SK-N-SH (cell line): ENCODE measurements at regions not wholly inside any gene's neighbourhood (a gene's known extent, or its start where the extent isn't known, plus 50 kb on each side); places are given as distances from the start of the nearest gene placed in this dataset.

Experiments
- CTCF ChIA-PET: fragments of 300-600, 350-600 bp; formaldehyde crosslinking; extraction: SDS; loops from one replicate; lab custom pipeline; 2021; lab: Yijun Ruan, JAX
- POLR2A ChIA-PET: fragments of 350-600 bp; sonication (Branson Sonifier 250); formaldehyde crosslinking; extraction: SDS; loops from one replicate; lab custom pipeline; 2020; ENCODE audit warnings: antibody characterized with exemption, inconsistent platforms; lab: Yijun Ruan, JAX
- DNase-seq: peaks from one replicate; pipeline ENCODE4 v3.0.0; 2012
- H2AFZ ChIP-seq: fragments of 200-600 bp; sonication (generic); 2 replicates; pipeline ENCODE4 v1.8.1; 2016; ENCODE audit warnings: antibody characterized with exemption, mild to moderate bottlenecking, low read depth
- H3F3A ChIP-seq: fragments of 200-600 bp; sonication (generic); replicated peaks from 2 replicates; pipeline ENCODE3; 2016; ENCODE audit warnings: antibody characterized with exemption, mild to moderate bottlenecking; ENCODE audit not compliant: insufficient read depth
- H3K27ac ChIP-seq, 2 experiments: fragments of 200-500 bp in 1 of 2; fragments of 200-600 bp in 1 of 2; sonication (Bioruptor generic) in 1 of 2; sonication (generic), shearing (Covaris generic) in 1 of 2; 2 replicates each; pipeline versions ENCODE4 v1.5.1 to v1.6.1; 2014 to 2016; ENCODE audit warnings: low read depth in 2 of 2, inconsistent platforms in 1 of 2, low read length in 1 of 2, mild to moderate bottlenecking in 1 of 2, mixed read lengths in 1 of 2
- H3K27me3 ChIP-seq: fragments of 200-600 bp; sonication (generic), shearing (Covaris generic); 2 replicates; pipeline ENCODE4 v1.6.1; 2016; ENCODE audit warnings: mixed run types; ENCODE audit not compliant: insufficient read depth
- H3K36me3 ChIP-seq, 2 experiments: fragments of 200-500 bp in 1 of 2; fragments of 200-600 bp in 1 of 2; sonication (Bioruptor generic) in 1 of 2; sonication (generic) in 1 of 2; replicated peaks in 1 of 2; 2 replicates each; pipeline versions ENCODE3 to v1.5.1; 2014 to 2016; ENCODE audit warnings: low read length in 1 of 2, mild to moderate bottlenecking in 1 of 2; ENCODE audit not compliant: insufficient read depth in 2 of 2, control insufficient read depth in 1 of 2
- H3K4me1 ChIP-seq, 2 experiments: fragments of 200-500 bp in 1 of 2; fragments of 200-600 bp in 1 of 2; sonication (Bioruptor generic) in 1 of 2; sonication (generic), shearing (Covaris generic) in 1 of 2; 2 replicates each; pipeline versions ENCODE4 v1.5.1 to v1.6.1; 2014 to 2016; ENCODE audit warnings: low read depth in 1 of 2, low read length in 1 of 2, mixed run types in 1 of 2; ENCODE audit not compliant: insufficient read depth in 2 of 2, control insufficient read depth in 1 of 2
- H3K4me2 ChIP-seq: fragments of 200-600 bp; sonication (generic), shearing (Covaris generic); 2 replicates; pipeline ENCODE4 v1.6.1; 2017; ENCODE audit warnings: mixed run types
- H3K4me3 ChIP-seq, 2 experiments: fragments of 200-500 bp in 1 of 2; fragments of 200-600 bp in 1 of 2; sonication (Bioruptor generic) in 1 of 2; sonication (generic), shearing (Covaris generic) in 1 of 2; 2 replicates each; pipeline versions ENCODE4 v1.5.1 to v1.8.1; 2014 to 2016; ENCODE audit warnings: low read depth in 2 of 2, inconsistent platforms in 1 of 2, low read length in 1 of 2, mild to moderate bottlenecking in 1 of 2, mixed read lengths in 1 of 2, moderate library complexity in 1 of 2
- H3K79me2 ChIP-seq: fragments of 200-600 bp; sonication (generic); 2 replicates; pipeline ENCODE4 v1.8.1; 2017; ENCODE audit warnings: mild to moderate bottlenecking; ENCODE audit not compliant: insufficient read depth
- H3K9ac ChIP-seq: fragments of 200-600 bp; sonication (generic); 2 replicates; pipeline ENCODE4 v1.6.1; 2017; ENCODE audit warnings: mixed run types
- H3K9me2 ChIP-seq: fragments of 200-600 bp; sonication (generic); 2 replicates; pipeline ENCODE4 v1.6.1; 2017; ENCODE audit warnings: mixed run types
- H3K9me3 ChIP-seq: fragments of 200-600 bp; sonication (generic); 2 replicates; pipeline ENCODE4 v1.6.1; 2017; ENCODE audit warnings: mixed run types, mild to moderate bottlenecking, moderate library complexity
- H4K20me1 ChIP-seq: fragments of 200-600 bp; sonication (generic); 2 replicates; pipeline ENCODE4 v1.6.1; 2017; ENCODE audit warnings: mild to moderate bottlenecking, mixed run types; ENCODE audit not compliant: insufficient read depth
- ELF1 ChIP-seq: IDR thresholded peaks from 2 replicates; pipeline ENCODE4 v1.4.0; 2012
- EZH2phosphoT487 ChIP-seq: fragments of 200-600 bp; sonication (generic); IDR thresholded peaks from 2 replicates; pipeline ENCODE4 v1.6.1; 2017; ENCODE audit warnings: low read depth, mixed run types, mild to moderate bottlenecking, antibody characterized with exemption, moderate library complexity, borderline replicate concordance
- FOXM1 ChIP-seq: IDR thresholded peaks from 2 replicates; pipeline ENCODE4 v1.4.0; 2012; ENCODE audit warnings: low read depth, mild to moderate bottlenecking
- RAD21 ChIP-seq: IDR thresholded peaks from 2 replicates; pipeline ENCODE4 v1.6.1; 2012; ENCODE audit warnings: mild to moderate bottlenecking, low read length
- RXRA ChIP-seq: IDR thresholded peaks from 2 replicates; pipeline ENCODE4 v1.4.0; 2012; ENCODE audit warnings: low read depth, mild to moderate bottlenecking, borderline replicate concordance
- SMC3 ChIP-seq: IDR thresholded peaks from 2 replicates; pipeline ENCODE4 v1.6.1; 2012; ENCODE audit warnings: low read depth, low read length, improper control_type of control experiment
- YY1 ChIP-seq: IDR thresholded peaks from 2 replicates; pipeline ENCODE4 v1.4.0; 2012; ENCODE audit warnings: low read depth, mild to moderate bottlenecking
- WGBS: methylation state at CpG from one replicate; pipeline ENCODE4 v1.1.6; 2017; ENCODE audit warnings: low lambda C conversion rate; 5-methylcytosine and 5-hydroxymethylcytosine counted together
- TF ChIP-seq, protein P1 (sequence below): fragments of 200-600 bp; sonication (generic); IDR thresholded peaks from 2 replicates; pipeline ENCODE4 v1.6.1; 2017; ENCODE audit warnings: antibody characterized with exemption, mild to moderate bottlenecking, moderate library complexity
- TF ChIP-seq, protein P2 (sequence below): IDR thresholded peaks from 2 replicates; pipeline ENCODE4 v1.6.1; 2012; ENCODE audit warnings: mild to moderate bottlenecking, low read depth, low read length, moderate library complexity
- TF ChIP-seq, protein P3 (sequence below): IDR thresholded peaks from 2 replicates; pipeline ENCODE4 v1.4.0; 2012; ENCODE audit warnings: low read depth
- TF ChIP-seq, protein P4 (sequence below): fragments of 150-350 bp; IDR thresholded peaks from 2 replicates; pipeline ENCODE4 v1.6.1; 2016; ENCODE audit warnings: mild to moderate bottlenecking, low read depth, low read length
- TF ChIP-seq, protein P5 (sequence below): IDR thresholded peaks from 2 replicates; pipeline ENCODE4; 2012

DNA sequence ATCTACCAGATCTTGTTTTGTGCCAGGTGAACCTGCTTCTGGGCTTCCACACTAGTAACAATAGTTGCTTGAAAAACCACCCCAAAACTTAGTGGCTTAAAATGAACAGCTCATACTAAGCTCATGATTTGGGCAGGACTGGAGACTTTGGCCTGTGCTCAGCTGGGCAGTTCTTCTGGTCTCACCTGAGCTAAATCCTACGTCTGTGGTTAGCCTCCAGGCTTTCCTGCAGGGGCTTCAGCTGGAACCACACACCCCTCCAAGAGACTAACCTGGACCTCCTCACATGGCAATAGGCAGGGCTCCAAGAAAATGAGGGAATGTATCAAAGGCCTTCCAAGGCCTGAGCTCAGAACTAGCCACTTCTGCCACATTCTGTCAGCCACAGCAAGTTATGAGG lies 144.1 kb downstream of the CD8B2 start:
- no peak overlapping the region for H3K4me3 ChIP-seq
- H3K79me2 ChIP-seq = no peaks in the 10 kb centered on the region
- ChIA-PET CTCF (interaction anchor here (0.9 to 1.1 kb wide), 3 partner anchors 52 to 1553 kb away, joined by 3 read pairs; no protein-coding TSS in a partner anchor), POLR2A (interaction anchor here (0.6 kb wide), 1 partner anchor 54 kb away, joined by 6 read pairs; no protein-coding TSS in a partner anchor)
- H3K4me2 ChIP-seq = no peak overlapping the region
- H3K9me3 ChIP-seq = no peaks in the 10 kb centered on the region
- no peaks in the 10 kb centered on the region for H4K20me1 ChIP-seq
- no peaks in the 10 kb centered on the region for H3K36me3 ChIP-seq
- H2AFZ ChIP-seq = no peak overlapping the region
- no peaks in the 10 kb centered on the region for H3K9me2 ChIP-seq
- no peaks in the 10 kb centered on the region for H3K27me3 ChIP-seq
- TF ChIP-seq FOXM1 (no peak), EZH2phosphoT487 (no peak)
- TF ChIP-seq, protein P1, sequence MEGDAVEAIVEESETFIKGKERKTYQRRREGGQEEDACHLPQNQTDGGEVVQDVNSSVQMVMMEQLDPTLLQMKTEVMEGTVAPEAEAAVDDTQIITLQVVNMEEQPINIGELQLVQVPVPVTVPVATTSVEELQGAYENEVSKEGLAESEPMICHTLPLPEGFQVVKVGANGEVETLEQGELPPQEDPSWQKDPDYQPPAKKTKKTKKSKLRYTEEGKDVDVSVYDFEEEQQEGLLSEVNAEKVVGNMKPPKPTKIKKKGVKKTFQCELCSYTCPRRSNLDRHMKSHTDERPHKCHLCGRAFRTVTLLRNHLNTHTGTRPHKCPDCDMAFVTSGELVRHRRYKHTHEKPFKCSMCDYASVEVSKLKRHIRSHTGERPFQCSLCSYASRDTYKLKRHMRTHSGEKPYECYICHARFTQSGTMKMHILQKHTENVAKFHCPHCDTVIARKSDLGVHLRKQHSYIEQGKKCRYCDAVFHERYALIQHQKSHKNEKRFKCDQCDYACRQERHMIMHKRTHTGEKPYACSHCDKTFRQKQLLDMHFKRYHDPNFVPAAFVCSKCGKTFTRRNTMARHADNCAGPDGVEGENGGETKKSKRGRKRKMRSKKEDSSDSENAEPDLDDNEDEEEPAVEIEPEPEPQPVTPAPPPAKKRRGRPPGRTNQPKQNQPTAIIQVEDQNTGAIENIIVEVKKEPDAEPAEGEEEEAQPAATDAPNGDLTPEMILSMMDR = no peak
- TF ChIP-seq, protein P2, sequence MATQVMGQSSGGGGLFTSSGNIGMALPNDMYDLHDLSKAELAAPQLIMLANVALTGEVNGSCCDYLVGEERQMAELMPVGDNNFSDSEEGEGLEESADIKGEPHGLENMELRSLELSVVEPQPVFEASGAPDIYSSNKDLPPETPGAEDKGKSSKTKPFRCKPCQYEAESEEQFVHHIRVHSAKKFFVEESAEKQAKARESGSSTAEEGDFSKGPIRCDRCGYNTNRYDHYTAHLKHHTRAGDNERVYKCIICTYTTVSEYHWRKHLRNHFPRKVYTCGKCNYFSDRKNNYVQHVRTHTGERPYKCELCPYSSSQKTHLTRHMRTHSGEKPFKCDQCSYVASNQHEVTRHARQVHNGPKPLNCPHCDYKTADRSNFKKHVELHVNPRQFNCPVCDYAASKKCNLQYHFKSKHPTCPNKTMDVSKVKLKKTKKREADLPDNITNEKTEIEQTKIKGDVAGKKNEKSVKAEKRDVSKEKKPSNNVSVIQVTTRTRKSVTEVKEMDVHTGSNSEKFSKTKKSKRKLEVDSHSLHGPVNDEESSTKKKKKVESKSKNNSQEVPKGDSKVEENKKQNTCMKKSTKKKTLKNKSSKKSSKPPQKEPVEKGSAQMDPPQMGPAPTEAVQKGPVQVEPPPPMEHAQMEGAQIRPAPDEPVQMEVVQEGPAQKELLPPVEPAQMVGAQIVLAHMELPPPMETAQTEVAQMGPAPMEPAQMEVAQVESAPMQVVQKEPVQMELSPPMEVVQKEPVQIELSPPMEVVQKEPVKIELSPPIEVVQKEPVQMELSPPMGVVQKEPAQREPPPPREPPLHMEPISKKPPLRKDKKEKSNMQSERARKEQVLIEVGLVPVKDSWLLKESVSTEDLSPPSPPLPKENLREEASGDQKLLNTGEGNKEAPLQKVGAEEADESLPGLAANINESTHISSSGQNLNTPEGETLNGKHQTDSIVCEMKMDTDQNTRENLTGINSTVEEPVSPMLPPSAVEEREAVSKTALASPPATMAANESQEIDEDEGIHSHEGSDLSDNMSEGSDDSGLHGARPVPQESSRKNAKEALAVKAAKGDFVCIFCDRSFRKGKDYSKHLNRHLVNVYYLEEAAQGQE = no peak
- no peak overlapping the region for H3K27ac ChIP-seq
- WGBS = 0% methylated on average over 1 of the region's 1 CpG
- no peak for DNase-seq
- H3F3A ChIP-seq = no peaks in the 10 kb centered on the region
- H3K9ac ChIP-seq = no peak overlapping the region
- H3K4me1 ChIP-seq = no peaks in the 10 kb centered on the region

DNA sequence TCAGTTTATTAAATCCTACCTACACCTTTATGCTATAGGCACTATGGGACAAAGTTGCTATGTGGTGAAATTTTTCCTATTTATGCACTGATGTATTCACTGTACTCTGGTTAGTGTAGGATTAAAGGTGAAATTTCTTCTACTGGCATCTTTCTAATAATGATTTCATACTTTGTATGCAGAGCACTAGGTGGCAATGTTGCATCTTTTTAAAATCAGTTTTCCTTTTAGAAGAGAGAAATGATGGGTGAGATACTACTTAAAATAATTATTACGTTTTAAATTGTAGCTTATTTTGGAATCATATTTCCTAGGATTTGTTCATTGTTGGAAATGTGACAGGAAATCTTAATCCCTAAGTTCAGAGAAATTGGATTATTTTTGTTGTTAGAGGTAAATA lies 150.9 kb downstream of the CD8B2 start:
- ChIA-PET POLR2A (no interaction called here), CTCF (interaction anchor here (0.6 to 1.8 kb wide), 33 partner anchors 8 to 1557 kb away, joined by 3 to 11 read pairs (median 3); partner anchors contain the start of gene ST6GAL2)
- H4K20me1 ChIP-seq = no peaks in the 10 kb centered on the region
- H3K9me2 ChIP-seq = no peaks in the 10 kb centered on the region
- H3K4me2 ChIP-seq = no peak overlapping the region
- 0% methylated on average over 1 of the region's 1 CpG for WGBS
- H3K9me3 ChIP-seq = no peaks in the 10 kb centered on the region
- no peaks in the 10 kb centered on the region for H3F3A ChIP-seq
- no peak overlapping the region for H3K4me3 ChIP-seq
- peaks cover 0 to 5% of the 10 kb centered on the region in 2 experiments; a peak in 2 of 4 replicates for H3K4me1 ChIP-seq
- no peak overlapping the region for H3K9ac ChIP-seq
- no peaks in the 10 kb centered on the region for H3K36me3 ChIP-seq
- TF ChIP-seq, protein P3, sequence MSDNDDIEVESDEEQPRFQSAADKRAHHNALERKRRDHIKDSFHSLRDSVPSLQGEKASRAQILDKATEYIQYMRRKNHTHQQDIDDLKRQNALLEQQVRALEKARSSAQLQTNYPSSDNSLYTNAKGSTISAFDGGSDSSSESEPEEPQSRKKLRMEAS = no peak
- TF ChIP-seq SMC3 (peak; percentile 43), YY1 (no peak), ELF1 (no peak), RAD21 (peak; percentile 81), RXRA (no peak)
- TF ChIP-seq, protein P4, sequence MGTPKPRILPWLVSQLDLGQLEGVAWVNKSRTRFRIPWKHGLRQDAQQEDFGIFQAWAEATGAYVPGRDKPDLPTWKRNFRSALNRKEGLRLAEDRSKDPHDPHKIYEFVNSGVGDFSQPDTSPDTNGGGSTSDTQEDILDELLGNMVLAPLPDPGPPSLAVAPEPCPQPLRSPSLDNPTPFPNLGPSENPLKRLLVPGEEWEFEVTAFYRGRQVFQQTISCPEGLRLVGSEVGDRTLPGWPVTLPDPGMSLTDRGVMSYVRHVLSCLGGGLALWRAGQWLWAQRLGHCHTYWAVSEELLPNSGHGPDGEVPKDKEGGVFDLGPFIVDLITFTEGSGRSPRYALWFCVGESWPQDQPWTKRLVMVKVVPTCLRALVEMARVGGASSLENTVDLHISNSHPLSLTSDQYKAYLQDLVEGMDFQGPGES = no peak
- TF ChIP-seq, protein P1 = peak; percentile 70
- TF ChIP-seq, protein P5, sequence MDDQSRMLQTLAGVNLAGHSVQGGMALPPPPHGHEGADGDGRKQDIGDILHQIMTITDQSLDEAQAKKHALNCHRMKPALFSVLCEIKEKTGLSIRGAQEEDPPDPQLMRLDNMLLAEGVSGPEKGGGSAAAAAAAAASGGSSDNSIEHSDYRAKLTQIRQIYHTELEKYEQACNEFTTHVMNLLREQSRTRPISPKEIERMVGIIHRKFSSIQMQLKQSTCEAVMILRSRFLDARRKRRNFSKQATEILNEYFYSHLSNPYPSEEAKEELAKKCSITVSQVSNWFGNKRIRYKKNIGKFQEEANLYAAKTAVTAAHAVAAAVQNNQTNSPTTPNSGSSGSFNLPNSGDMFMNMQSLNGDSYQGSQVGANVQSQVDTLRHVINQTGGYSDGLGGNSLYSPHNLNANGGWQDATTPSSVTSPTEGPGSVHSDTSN = no peak
- TF ChIP-seq, all 33 proteins: peak for 3
- no peaks in the 10 kb centered on the region for H3K79me2 ChIP-seq
- no peaks in the 10 kb centered on the region for H3K27me3 ChIP-seq
- peak; percentile 26 for DNase-seq
- H2AFZ ChIP-seq = no peak overlapping the region
- no peak overlapping the region for H3K27ac ChIP-seq
